ENCODE measurements at regions not wholly inside any gene's neighbourhood (a gene's known extent, or its start where the extent isn't known, plus 50 kb on each side); places are given as distances from the start of the nearest gene placed in this dataset.

DNA sequence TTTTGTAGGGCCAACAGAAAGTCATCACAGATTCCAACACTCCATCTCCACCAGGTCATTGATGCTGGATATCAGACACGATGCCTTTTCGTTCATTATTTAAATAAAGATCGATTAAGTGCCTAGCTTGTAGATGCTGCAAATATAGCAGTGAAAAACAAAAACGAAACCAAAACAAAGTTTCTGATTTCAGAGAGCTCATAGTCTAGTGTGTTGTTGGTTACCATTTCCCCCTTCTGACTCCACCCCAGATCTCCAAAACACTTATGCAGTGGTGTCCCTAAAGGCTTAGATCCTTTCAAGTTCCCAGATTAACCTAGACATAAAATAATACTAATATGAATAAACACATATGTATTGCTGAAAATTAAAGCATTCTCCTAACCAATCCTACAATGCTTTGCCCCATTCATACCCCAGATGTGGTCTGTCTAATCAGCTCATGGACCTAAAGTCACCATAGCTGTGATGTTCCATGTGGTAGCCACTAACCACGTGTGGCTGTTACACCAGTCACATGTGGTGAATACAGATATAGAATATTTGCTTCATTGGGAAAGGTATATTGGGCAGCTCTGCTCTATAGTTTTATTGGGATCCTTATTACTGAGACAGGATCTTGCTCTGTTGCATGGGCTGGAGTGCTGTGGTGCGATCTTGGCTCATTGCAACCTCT, 787.2 kb downstream of the TDRD15 start:
- DNase-seq, result no peak
- POLR2A ChIA-PET, result no interaction called here
- H3K27me3 Mint-ChIP-seq (ENCODE audit: insufficient read depth, unreplicated experiment), result no peaks in the 10 kb centered on the region
- no peak overlapping the region for H3K27ac Mint-ChIP-seq (ENCODE audit: unreplicated experiment)
- TF ChIP-seq, protein P1, sequence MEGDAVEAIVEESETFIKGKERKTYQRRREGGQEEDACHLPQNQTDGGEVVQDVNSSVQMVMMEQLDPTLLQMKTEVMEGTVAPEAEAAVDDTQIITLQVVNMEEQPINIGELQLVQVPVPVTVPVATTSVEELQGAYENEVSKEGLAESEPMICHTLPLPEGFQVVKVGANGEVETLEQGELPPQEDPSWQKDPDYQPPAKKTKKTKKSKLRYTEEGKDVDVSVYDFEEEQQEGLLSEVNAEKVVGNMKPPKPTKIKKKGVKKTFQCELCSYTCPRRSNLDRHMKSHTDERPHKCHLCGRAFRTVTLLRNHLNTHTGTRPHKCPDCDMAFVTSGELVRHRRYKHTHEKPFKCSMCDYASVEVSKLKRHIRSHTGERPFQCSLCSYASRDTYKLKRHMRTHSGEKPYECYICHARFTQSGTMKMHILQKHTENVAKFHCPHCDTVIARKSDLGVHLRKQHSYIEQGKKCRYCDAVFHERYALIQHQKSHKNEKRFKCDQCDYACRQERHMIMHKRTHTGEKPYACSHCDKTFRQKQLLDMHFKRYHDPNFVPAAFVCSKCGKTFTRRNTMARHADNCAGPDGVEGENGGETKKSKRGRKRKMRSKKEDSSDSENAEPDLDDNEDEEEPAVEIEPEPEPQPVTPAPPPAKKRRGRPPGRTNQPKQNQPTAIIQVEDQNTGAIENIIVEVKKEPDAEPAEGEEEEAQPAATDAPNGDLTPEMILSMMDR (IDR thresholded peaks at IDR 0.05; ENCODE audit: insufficient read depth in 1 of 2, low read depth in 1 of 2, low read length in 1 of 2, severe bottlenecking in 1 of 2, unreplicated experiment in 1 of 2), result no peak
- no peaks in the 10 kb centered on the region for H3K9me3 ChIP-seq
- H3K9me3 Mint-ChIP-seq (ENCODE audit: unreplicated experiment), result no peaks in the 10 kb centered on the region
- H3K4me1 Mint-ChIP-seq (ENCODE audit: low read depth, unreplicated experiment), result no peaks in the 10 kb centered on the region
- no peaks in the 10 kb centered on the region for H3K36me3 ChIP-seq (ENCODE audit: control insufficient read depth, insufficient read depth, low read length)
- no peaks in the 10 kb centered on the region for H3K27me3 ChIP-seq (replicated peaks; ENCODE audit: control insufficient read depth, insufficient read depth, low read length)
- no peaks in the 10 kb centered on the region for H3K36me3 Mint-ChIP-seq (ENCODE audit: insufficient read depth, unreplicated experiment)
- H3K4me3 Mint-ChIP-seq (ENCODE audit: unreplicated experiment), result no peak overlapping the region
- BruUV-seq (replicated peaks), result no TSS peak
- CTCF ChIA-PET, result no interaction called here
- no peaks in the 10 kb centered on the region for H3K4me1 ChIP-seq
- no peak overlapping the region for H3K4me3 ChIP-seq (ENCODE audit: low read depth, low read length)
- intact Hi-C loops (cut with micrococcal nuclease; ENCODE audit: unreplicated experiment), result no loop called here

DNA sequence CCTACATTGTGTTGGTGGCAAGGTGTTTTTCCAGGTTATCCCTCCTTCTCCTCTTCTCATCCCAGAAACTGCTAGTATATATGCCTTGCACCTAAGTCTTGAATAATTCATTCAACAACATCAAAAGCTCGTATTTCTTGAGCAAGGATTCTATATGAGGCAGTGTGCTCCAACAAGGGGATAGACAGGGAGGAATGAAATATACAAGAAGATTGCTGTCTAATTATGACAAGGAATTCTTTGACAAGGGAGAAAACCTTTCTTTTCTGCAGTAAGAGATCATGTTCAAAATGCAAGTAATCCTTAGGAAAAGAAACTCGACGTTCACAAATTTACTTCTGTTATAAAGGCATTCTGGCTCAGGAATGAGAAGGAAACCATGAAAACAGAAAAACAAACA, 788.6 kb downstream of the TDRD15 start:
- Histone ChIP-seq H3K27me3 (replicated peaks; ENCODE audit: control insufficient read depth, insufficient read depth, low read length) (no peaks in the 10 kb centered on the region), H3K9me3 (no peaks in the 10 kb centered on the region), H3K4me1 (no peaks in the 10 kb centered on the region), H3K36me3 (ENCODE audit: control insufficient read depth, insufficient read depth, low read length) (no peaks in the 10 kb centered on the region), H3K4me3 (ENCODE audit: low read depth, low read length) (no peak overlapping the region)
- Mint-ChIP-seq H3K4me3 (ENCODE audit: unreplicated experiment) (no peak overlapping the region), H3K9me3 (ENCODE audit: unreplicated experiment) (no peaks in the 10 kb centered on the region), H3K4me1 (ENCODE audit: low read depth, unreplicated experiment) (no peaks in the 10 kb centered on the region), H3K27ac (ENCODE audit: unreplicated experiment) (no peak overlapping the region), H3K36me3 (ENCODE audit: insufficient read depth, unreplicated experiment) (no peaks in the 10 kb centered on the region), H3K27me3 (ENCODE audit: insufficient read depth, unreplicated experiment) (no peaks in the 10 kb centered on the region)
- DNase-seq, result no peak
- ChIA-PET CTCF (no interaction called here), POLR2A (no interaction called here)
- intact Hi-C loops (cut with micrococcal nuclease; ENCODE audit: unreplicated experiment), result no loop called here
- BruUV-seq (replicated peaks), result no TSS peak
- TF ChIP-seq, protein P1 (IDR thresholded peaks at IDR 0.05; ENCODE audit: insufficient read depth in 1 of 2, low read depth in 1 of 2, low read length in 1 of 2, severe bottlenecking in 1 of 2, unreplicated experiment in 1 of 2), result no peak

DNA sequence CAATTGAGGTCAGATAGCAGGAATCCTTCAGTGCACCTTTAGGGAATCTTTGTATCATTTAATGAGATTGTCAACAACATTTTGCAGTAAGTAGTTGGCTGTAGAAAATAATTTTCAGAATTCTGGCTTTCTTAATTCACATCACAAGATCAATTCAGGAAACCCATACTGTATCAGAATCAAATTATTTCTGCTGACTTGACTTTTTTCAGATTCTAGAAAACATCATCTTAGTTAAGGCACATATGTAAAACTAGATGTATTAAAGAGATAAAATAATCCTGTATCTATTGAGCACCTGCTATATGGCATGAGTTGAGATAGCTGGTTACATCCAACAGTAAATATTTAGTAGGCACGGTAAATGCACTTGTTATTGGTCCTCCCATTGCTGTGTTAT, 791.4 kb downstream of the TDRD15 start:
- Histone ChIP-seq H3K27me3 (replicated peaks; ENCODE audit: control insufficient read depth, insufficient read depth, low read length) (no peaks in the 10 kb centered on the region), H3K9me3 (no peaks in the 10 kb centered on the region), H3K4me3 (ENCODE audit: low read depth, low read length) (no peak overlapping the region), H3K4me1 (no peaks in the 10 kb centered on the region), H3K36me3 (ENCODE audit: control insufficient read depth, insufficient read depth, low read length) (no peaks in the 10 kb centered on the region)
- ChIA-PET POLR2A (no interaction called here), CTCF (no interaction called here)
- Mint-ChIP-seq H3K4me1 (ENCODE audit: low read depth, unreplicated experiment) (no peaks in the 10 kb centered on the region), H3K9me3 (ENCODE audit: unreplicated experiment) (no peaks in the 10 kb centered on the region), H3K27me3 (ENCODE audit: insufficient read depth, unreplicated experiment) (no peaks in the 10 kb centered on the region), H3K4me3 (ENCODE audit: unreplicated experiment) (no peak overlapping the region), H3K36me3 (ENCODE audit: insufficient read depth, unreplicated experiment) (no peaks in the 10 kb centered on the region), H3K27ac (ENCODE audit: unreplicated experiment) (no peak overlapping the region)
- TF ChIP-seq, protein P1 (IDR thresholded peaks at IDR 0.05; ENCODE audit: insufficient read depth in 1 of 2, low read depth in 1 of 2, low read length in 1 of 2, severe bottlenecking in 1 of 2, unreplicated experiment in 1 of 2), result no peak
- no TSS peak for BruUV-seq (replicated peaks)
- no peak for DNase-seq
- intact Hi-C loops (cut with micrococcal nuclease; ENCODE audit: unreplicated experiment), result no loop called here

Data from Caco-2 (cell line).